ENCODE measurements at regions not wholly inside any gene's neighbourhood (a gene's known extent, or its start where the extent isn't known, plus 50 kb on each side); places are given as distances from the start of the nearest gene placed in this dataset.

- Histone ChIP-seq H2BK15ac (ENCODE audit: low read length) (no peak overlapping the region), H4K5ac (ENCODE audit: insufficient read length, low read depth, low read length) (no peak overlapping the region), H4K20me1 (replicated peaks in 1 of 2; ENCODE audit: control insufficient read depth in 1 of 2, insufficient read depth in 2 of 2, low read length in 2 of 2) (no peaks in the 10 kb centered on the region), H3K14ac (ENCODE audit: insufficient read length) (no peak overlapping the region), H3K4ac (replicated peaks; ENCODE audit: insufficient read length, low read depth, low read length) (no peak overlapping the region), H2AK5ac (ENCODE audit: low read depth, low read length) (no peak overlapping the region), H3K4me2 (ENCODE audit: insufficient read depth in 1 of 2, low read depth in 2 of 2, low read length in 2 of 2) (no peak overlapping the region), H2BK20ac (ENCODE audit: low read length) (no peak overlapping the region), H3K56ac (replicated peaks; ENCODE audit: insufficient read length, low read depth, low read length) (no peak overlapping the region), H4K8ac (ENCODE audit: extremely low read depth, insufficient read depth, low read length) (no peak overlapping the region), H2BK12ac (ENCODE audit: low read depth, low read length) (no peak overlapping the region), H3K4me3 (ENCODE audit: extremely low read depth in 1 of 4, insufficient read depth in 2 of 4, low read depth in 3 of 4, low read length in 4 of 4) (no peak overlapping the region), H4K91ac (replicated peaks; ENCODE audit: insufficient read length, low read length) (no peak overlapping the region), H3K79me1 (ENCODE audit: low read depth, low read length) (no peaks in the 10 kb centered on the region), H3K9ac (replicated peaks in 1 of 4; ENCODE audit: extremely low read depth in 1 of 4, low read depth in 3 of 4, low read length in 3 of 4) (no peak overlapping the region), H3K4me1 (replicated peaks in 1 of 4; ENCODE audit: control insufficient read depth in 3 of 4, insufficient read depth in 4 of 4, low read length in 3 of 4) (no peaks in the 10 kb centered on the region), H3K9me3 (ENCODE audit: insufficient read depth in 2 of 2, low read depth in 1 of 2, low read length in 1 of 2) (no peaks in the 10 kb centered on the region), H3K27ac (ENCODE audit: low read depth, low read length) (no peak overlapping the region), H2AFZ (ENCODE audit: low read length) (no peak overlapping the region), H2BK5ac (ENCODE audit: low read depth, low read length) (no peak overlapping the region), H3K23me2 (ENCODE audit: low read depth, low read length) (no peaks in the 10 kb centered on the region), H3K18ac (ENCODE audit: extremely low read depth, low read length) (no peak overlapping the region), H3K27me3 (replicated peaks in 1 of 4; ENCODE audit: control insufficient read depth in 3 of 4, extremely low read depth in 1 of 4, insufficient read depth in 3 of 4, low read length in 3 of 4) (no peaks in the 10 kb centered on the region), H3K23ac (ENCODE audit: insufficient read length) (no peak overlapping the region), H2BK120ac (replicated peaks; ENCODE audit: low read depth, low read length) (no peak overlapping the region), H3K36me3 (ENCODE audit: control insufficient read depth in 2 of 4, insufficient read depth in 4 of 4, low read length in 3 of 4) (no peaks in the 10 kb centered on the region), H3K79me2 (ENCODE audit: control insufficient read depth in 1 of 2, insufficient read depth in 2 of 2, low read length in 2 of 2) (no peaks in the 10 kb centered on the region)
- ChIA-PET CTCF (ENCODE audit: partially characterized antibody) (no interaction called here), POLR2A (ENCODE audit: partially characterized antibody) (no interaction called here)
- DNase-seq (ENCODE audit: low read depth in 1 of 2, low spot score in 2 of 2) (no peak), FAIRE-seq (no peak)
- 84% methylated on average over 1 of the region's 1 CpG; no CpG with 5 or more reads in 1 of the 2 experiments for WGBS, 2 experiments (ENCODE audit: extremely low coverage in 1 of 2, insufficient coverage in 1 of 2, insufficient read length in 1 of 2, insufficient replicate concordance in 2 of 2, low coverage in 1 of 2, low lambda C conversion rate in 2 of 2, missing lambda C conversion rate in 1 of 2)
- no peak for TF ChIP-seq CHD7 (IDR thresholded peaks at IDR 0.05; ENCODE audit: insufficient replicate concordance, low read length)
Measured at GRCh38 chr5:93998951-93999455, 257.6 kb upstream of the POU5F2 start.

Measured in H1 (cell line).